ENCODE measurements at regions not wholly inside any gene's neighbourhood (a gene's known extent, or its start where the extent isn't known, plus 50 kb on each side); places are given as distances from the start of the nearest gene placed in this dataset.
A peak's percentile ranks its signal among the peaks of the same experiment; 100 is the strongest.
"Not testable (repeated sequence)": the region's sequence is repeated elsewhere in the genome, so short reads cannot be mapped to it uniquely, and the experiment has no call there.

DNA sequence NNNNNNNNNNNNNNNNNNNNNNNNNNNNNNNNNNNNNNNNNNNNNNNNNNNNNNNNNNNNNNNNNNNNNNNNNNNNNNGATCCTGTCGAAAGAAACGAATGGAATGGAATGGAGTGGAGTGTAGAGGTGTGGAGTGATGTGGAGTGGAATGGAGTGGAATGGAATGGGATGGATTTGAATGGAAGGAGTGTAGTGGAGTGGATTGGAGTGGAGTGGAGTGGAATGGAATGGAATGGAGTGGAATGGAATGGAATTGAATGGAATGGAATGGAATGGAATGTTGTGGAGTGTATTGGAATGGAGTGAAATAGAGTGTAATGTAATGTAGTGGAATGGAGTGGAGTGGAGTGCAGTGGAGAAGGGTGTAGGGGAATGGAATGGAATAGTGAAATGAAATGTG lies 1275.4 kb upstream of the TPTE start:
- not testable (repeated sequence) for ATAC-seq (ENCODE audit: insufficient read depth, low read depth); H3K36me3 ChIP-seq (ENCODE audit: insufficient read depth, low read length); H4K20me1 ChIP-seq (ENCODE audit: insufficient read depth, low read length); DNase-seq; H3K4me2 ChIP-seq (ENCODE audit: insufficient read depth, low read length); H3K79me2 ChIP-seq (ENCODE audit: insufficient read depth, low read length); H3K27ac ChIP-seq (ENCODE audit: low read length); H3K9ac ChIP-seq (ENCODE audit: low read depth, low read length); H3K27me3 ChIP-seq (ENCODE audit: insufficient read depth, low read length, poor library complexity); H3K4me1 ChIP-seq (ENCODE audit: insufficient read depth, low read length); H2AFZ ChIP-seq (ENCODE audit: low read depth, low read length)
- Histone ChIP-seq H3K9me3 (ENCODE audit: insufficient read depth, low read length, severe bottlenecking) (peaks cover 21% of the 10 kb centered on the region), H3K4me3 (ENCODE audit: low read depth in 1 of 2, low read length in 2 of 2) (0 out of 4 replicates have a peak overlapping the region, but pooled peaks of 1 of the 2 experiments have one; percentile 1)

DNA sequence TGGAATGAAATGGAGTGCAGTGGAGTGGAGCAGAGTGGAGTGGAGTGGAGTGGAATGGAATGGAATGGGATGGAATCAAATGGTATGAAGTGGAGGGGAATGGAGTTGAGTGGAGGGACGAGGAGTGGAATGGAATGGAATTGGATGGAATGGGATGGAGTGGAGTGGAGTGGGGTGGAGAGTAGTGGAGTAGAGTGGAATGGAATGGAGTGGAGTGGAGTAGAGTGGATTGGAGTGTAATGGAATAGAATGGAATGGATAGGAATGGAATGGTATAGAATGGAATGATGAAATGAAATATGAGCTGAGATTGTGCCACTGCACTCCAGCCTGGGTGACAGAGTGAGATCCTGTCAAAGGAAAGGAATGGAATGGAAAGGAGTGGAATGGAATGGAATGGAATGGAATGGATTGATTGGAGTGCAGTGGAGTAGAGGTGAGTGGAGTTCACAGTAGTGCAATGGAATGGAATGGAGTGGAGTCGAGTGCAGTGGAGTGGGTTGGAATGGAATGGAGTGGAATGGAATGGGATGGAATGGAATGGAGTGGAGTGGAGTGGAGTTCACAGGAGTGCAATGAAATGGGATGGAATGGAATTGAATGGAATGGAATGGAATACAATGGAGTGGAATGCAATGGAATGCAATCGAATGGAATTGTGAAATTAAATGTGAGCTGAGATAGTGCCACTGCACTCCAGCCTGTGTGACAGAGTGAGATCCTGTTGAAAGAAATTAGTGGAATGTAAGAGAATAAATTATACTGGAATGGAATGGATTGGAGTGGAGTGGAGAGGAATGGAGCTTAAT lies 1274.7 kb upstream of the TPTE start:
- not testable (repeated sequence) for H2AFZ ChIP-seq (ENCODE audit: low read depth, low read length); H3K4me3 ChIP-seq (ENCODE audit: low read depth in 1 of 2, low read length in 2 of 2); DNase-seq; H3K27ac ChIP-seq (ENCODE audit: low read length); H3K4me2 ChIP-seq (ENCODE audit: insufficient read depth, low read length); H3K9ac ChIP-seq (ENCODE audit: low read depth, low read length); H3K4me1 ChIP-seq (ENCODE audit: insufficient read depth, low read length); H4K20me1 ChIP-seq (ENCODE audit: insufficient read depth, low read length); H3K36me3 ChIP-seq (ENCODE audit: insufficient read depth, low read length); H3K27me3 ChIP-seq (ENCODE audit: insufficient read depth, low read length, poor library complexity); H3K79me2 ChIP-seq (ENCODE audit: insufficient read depth, low read length)
- H3K9me3 ChIP-seq (ENCODE audit: insufficient read depth, low read length, severe bottlenecking): peaks cover 21% of the 10 kb centered on the region
- peak; percentile 39; the same call in 2 of the 3 replicates for ATAC-seq (ENCODE audit: insufficient read depth, low read depth)

DNA sequence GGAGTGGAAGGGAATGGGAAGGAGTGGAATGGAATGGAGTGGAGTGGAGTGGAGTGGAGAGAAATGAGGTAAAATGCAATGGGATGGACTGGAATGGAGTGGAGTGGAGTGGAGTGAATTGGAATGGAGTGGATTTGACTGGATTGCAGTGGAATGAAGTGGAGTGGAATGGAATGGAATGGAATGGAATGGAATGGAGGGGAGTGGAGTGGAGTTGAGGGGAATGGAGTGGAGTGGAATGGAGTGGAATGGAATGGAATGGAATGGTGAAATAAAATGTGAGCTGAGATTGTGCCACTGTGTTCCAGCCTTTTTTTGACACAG lies 1274.1 kb upstream of the TPTE start:
- not testable (repeated sequence) for H3K79me2 ChIP-seq (ENCODE audit: insufficient read depth, low read length); H3K4me3 ChIP-seq (ENCODE audit: low read depth in 1 of 2, low read length in 2 of 2); H3K4me2 ChIP-seq (ENCODE audit: insufficient read depth, low read length); H4K20me1 ChIP-seq (ENCODE audit: insufficient read depth, low read length); H3K27ac ChIP-seq (ENCODE audit: low read length); H3K4me1 ChIP-seq (ENCODE audit: insufficient read depth, low read length); H3K9ac ChIP-seq (ENCODE audit: low read depth, low read length); H3K27me3 ChIP-seq (ENCODE audit: insufficient read depth, low read length, poor library complexity); H2AFZ ChIP-seq (ENCODE audit: low read depth, low read length); DNase-seq; H3K36me3 ChIP-seq (ENCODE audit: insufficient read depth, low read length)
- H3K9me3 ChIP-seq (ENCODE audit: insufficient read depth, low read length, severe bottlenecking): peaks cover 21% of the 10 kb centered on the region
- ATAC-seq (ENCODE audit: insufficient read depth, low read depth): 0 out of 3 replicates have a peak, but pooled peaks have one; percentile 17

DNA sequence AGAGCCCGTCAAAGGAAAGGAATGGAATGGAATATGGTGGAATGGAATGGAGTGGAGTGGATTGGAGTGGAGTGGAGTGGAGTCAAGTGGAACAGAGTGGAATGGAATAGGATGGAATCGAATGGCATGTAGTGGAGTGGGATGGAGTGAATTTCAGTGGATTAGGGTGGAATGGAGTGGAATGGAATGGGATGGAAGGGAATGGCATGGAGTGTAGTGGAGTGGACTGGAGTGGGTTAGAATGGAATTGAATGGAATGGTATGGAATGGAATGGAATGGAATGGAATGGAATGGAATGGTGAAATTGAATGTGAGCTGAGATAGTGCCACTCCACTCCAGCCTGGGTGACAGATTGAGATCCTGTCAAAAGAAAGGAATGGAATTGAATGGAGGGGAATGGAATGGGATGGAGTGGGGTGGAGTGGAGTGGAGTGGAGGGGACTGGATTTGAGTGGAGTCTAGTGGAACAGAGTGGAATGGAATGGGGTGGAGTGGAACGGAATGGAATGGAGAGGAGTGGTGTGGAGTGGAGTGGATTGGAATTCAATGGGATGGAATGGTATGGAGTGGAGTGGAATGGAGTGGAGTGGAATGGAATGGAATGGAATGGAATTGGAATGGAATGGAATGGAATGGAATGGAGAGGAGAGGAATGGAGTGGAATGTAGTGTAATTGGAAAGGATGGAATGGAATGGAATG lies 1273.6 kb upstream of the TPTE start:
- H3K27ac ChIP-seq (ENCODE audit: low read length); H3K27me3 ChIP-seq (ENCODE audit: insufficient read depth, low read length, poor library complexity); DNase-seq; H4K20me1 ChIP-seq (ENCODE audit: insufficient read depth, low read length); H3K79me2 ChIP-seq (ENCODE audit: insufficient read depth, low read length); H3K4me1 ChIP-seq (ENCODE audit: insufficient read depth, low read length); H3K4me2 ChIP-seq (ENCODE audit: insufficient read depth, low read length); H3K36me3 ChIP-seq (ENCODE audit: insufficient read depth, low read length); H2AFZ ChIP-seq (ENCODE audit: low read depth, low read length); H3K4me3 ChIP-seq (ENCODE audit: low read depth in 1 of 2, low read length in 2 of 2); H3K9ac ChIP-seq (ENCODE audit: low read depth, low read length): not testable (repeated sequence)
- peaks cover 21% of the 10 kb centered on the region for H3K9me3 ChIP-seq (ENCODE audit: insufficient read depth, low read length, severe bottlenecking)
- ATAC-seq (ENCODE audit: insufficient read depth, low read depth): 0 out of 3 replicates have a peak, but pooled peaks have one; percentile 22
